Kidney (tissue), 13 donors: ENCODE measurements at regions not wholly inside any gene's neighbourhood (a gene's known extent, or its start where the extent isn't known, plus 50 kb on each side); places are given as distances from the start of the nearest gene placed in this dataset.
A peak's percentile ranks its signal among the peaks of the same experiment; 100 is the strongest.

Experiments used
- DNase-seq, 5 donors: peaks; one replicate each; pipeline ENCODE4 v3.0.0-alpha.2; 2013 to 2020
- FAIRE-seq: peaks from 2 replicates; lab custom pipeline; 2012; peaks lifted over from hg19 to GRCh38; lab: Jason Lieb, UNC
- H3K27ac ChIP-seq, 2 donors: one replicate each; pipeline ENCODE4 v1.7.0; 2013; ENCODE audit warnings: low read depth in 2 of 2, low read length in 2 of 2, inconsistent platforms in 1 of 2
- H3K27me3 ChIP-seq: one replicate; pipeline ENCODE4 v1.7.1; 2013; ENCODE audit warnings: low read length, inconsistent platforms; ENCODE audit not compliant: control insufficient read depth, insufficient read depth
- H3K36me3 ChIP-seq, 3 donors: one replicate each; pipeline versions ENCODE4 v1.7.0 to v1.7.1; 2013; ENCODE audit warnings: low read length in 3 of 3, control low read depth in 1 of 3, inconsistent platforms in 1 of 3; ENCODE audit not compliant: insufficient read depth in 3 of 3, control insufficient read depth in 2 of 3
- H3K4me1 ChIP-seq, 3 donors: one replicate each; pipeline versions ENCODE4 v1.7.0 to v1.7.1; 2013; ENCODE audit warnings: low read length in 3 of 3, inconsistent platforms in 1 of 3, low read depth in 1 of 3; ENCODE audit not compliant: control insufficient read depth in 2 of 3, insufficient read depth in 2 of 3
- H3K4me3 ChIP-seq, 3 donors: one replicate each; pipeline versions ENCODE4 v1.7.0 to v1.8.1; 2013; ENCODE audit warnings: low read length in 3 of 3, control low read depth in 1 of 3, inconsistent platforms in 1 of 3
- H3K9ac ChIP-seq, 3 donors: one replicate each; pipeline versions ENCODE4 v1.7.0 to v1.7.1; 2013; ENCODE audit warnings: low read length in 3 of 3, control low read depth in 1 of 3, inconsistent platforms in 1 of 3
- H3K9me3 ChIP-seq, 3 donors: one replicate each; pipeline versions ENCODE4 v1.7.0 to v1.7.1; 2013; ENCODE audit warnings: low read length in 3 of 3, control low read depth in 1 of 3, inconsistent platforms in 1 of 3; ENCODE audit not compliant: control insufficient read depth in 2 of 3, insufficient read depth in 1 of 3
- intact Hi-C: fragments of 100-400 bp; cut with DNase I; formaldehyde crosslinking; loops from one replicate; pipeline ENCODE4 v1.11.1; 2022
- TF ChIP-seq, protein P1 (sequence below): IDR thresholded peaks from 3 replicates; pipeline ENCODE4 v1.5.1; 2012; ENCODE audit warnings: mild to moderate bottlenecking, moderate library complexity, borderline replicate concordance; ENCODE audit not compliant: insufficient read depth; ENCODE audit errors: extremely low read depth
- donor health status: control.
- donor health status: control.
- donor health status: control.
- donor health status: control.
- donor health status: control.
- donor health status: DM: yes; HTN: yes; CAD: no.
- donor health status: Normal renal cell carcinoma (clear cell type).

DNA sequence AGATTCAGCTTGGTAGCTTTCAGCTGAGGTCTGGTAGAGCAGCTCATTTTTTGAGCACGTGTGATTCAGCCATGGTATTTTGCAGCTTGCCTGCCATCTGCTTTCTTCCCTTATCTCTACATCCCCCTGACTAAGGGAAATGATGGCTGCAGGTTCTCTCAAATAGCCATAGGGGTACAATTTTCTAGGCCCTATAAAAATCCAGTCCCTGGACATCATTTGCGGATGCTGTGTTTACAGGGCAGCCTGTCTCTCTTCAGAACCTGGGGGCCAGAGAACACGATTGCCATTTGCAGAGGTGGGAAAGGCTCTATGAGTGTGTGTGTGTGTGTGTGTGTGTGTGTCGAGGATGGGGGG, 442.7 kb upstream of the MEIS1 start:
- Histone ChIP-seq H3K27me3 (no peaks in the 10 kb centered on the region), H3K27ac (no peak overlapping the region), H3K36me3 (no peaks in the 10 kb centered on the region), H3K9me3 (no peaks in the 10 kb centered on the region), H3K9ac (no peak overlapping the region), H3K4me1 (no peaks in the 10 kb centered on the region), H3K4me3 (no peak overlapping the region)
- intact Hi-C loops, result no loop called here
- DNase-seq, result no peak
- FAIRE-seq, result no peak
- TF ChIP-seq, protein P1, sequence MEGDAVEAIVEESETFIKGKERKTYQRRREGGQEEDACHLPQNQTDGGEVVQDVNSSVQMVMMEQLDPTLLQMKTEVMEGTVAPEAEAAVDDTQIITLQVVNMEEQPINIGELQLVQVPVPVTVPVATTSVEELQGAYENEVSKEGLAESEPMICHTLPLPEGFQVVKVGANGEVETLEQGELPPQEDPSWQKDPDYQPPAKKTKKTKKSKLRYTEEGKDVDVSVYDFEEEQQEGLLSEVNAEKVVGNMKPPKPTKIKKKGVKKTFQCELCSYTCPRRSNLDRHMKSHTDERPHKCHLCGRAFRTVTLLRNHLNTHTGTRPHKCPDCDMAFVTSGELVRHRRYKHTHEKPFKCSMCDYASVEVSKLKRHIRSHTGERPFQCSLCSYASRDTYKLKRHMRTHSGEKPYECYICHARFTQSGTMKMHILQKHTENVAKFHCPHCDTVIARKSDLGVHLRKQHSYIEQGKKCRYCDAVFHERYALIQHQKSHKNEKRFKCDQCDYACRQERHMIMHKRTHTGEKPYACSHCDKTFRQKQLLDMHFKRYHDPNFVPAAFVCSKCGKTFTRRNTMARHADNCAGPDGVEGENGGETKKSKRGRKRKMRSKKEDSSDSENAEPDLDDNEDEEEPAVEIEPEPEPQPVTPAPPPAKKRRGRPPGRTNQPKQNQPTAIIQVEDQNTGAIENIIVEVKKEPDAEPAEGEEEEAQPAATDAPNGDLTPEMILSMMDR, result no peak

DNA sequence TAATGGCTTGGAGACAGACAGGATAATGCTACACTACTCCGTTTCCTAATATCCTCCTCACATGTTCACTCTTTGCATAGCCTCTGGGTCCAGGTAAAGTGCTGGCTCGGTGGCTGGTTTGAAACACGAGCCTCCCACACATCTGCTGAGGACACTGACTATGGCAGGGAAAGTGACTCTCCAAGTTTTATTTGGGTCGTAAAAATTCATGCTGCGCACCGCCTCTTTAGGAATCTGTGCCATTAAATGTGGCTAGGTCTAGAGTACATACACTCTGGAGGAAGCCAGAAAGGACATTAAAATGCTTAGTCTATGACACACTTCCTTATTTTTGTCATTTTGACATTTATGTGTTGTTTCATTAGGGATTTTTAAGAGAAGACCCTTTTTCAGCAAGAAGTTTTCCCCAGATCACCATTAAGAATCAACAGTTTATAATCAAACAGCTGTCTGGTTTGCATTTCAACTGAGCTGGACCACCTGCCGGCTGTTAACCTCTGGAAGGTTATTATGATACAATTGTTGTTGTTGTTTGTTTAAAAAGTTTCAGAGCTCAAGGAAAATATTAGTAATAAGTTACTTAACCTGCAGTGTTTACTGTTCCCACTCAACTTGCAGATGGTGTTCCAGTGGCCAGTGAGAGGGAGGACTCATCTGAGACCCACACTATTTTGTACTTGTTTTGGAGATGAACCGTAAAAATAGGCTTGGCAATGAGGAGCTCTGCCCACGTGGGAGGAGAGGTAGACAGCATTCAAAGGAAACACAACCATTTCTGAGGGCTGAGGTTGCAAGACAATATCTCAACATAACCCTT, 443.3 kb upstream of the MEIS1 start:
- intact Hi-C loops, result no loop called here
- H3K27ac ChIP-seq, result no peak overlapping the region
- no peaks in the 10 kb centered on the region for H3K9me3 ChIP-seq
- no peaks in the 10 kb centered on the region for H3K27me3 ChIP-seq
- TF ChIP-seq, protein P1, result no peak
- H3K4me3 ChIP-seq, result no peak overlapping the region
- no peak overlapping the region for H3K9ac ChIP-seq
- no peak for FAIRE-seq
- no peaks in the 10 kb centered on the region for H3K36me3 ChIP-seq
- DNase-seq, result peak in 4 of 5 donors; percentile 65 to 89 (median 81)
- no peaks in the 10 kb centered on the region for H3K4me1 ChIP-seq

DNA sequence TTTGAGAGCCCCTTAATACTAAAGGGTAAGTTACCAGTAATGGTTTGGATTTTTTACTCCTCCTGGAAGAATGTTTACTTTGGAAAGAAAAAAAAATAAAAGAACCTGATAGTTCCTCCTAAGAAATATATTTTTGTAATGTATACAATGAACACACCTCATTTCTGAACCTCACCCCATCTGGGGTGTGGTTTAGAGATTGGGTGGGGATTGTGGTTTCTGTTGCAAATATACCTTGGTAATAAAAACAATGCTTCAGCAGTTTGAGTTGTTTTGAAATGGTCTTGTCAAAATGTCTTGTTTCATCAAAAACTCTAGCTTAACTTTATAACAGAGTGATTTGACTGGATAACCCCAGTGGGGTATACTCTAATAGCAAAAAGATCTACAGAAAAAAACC, 448.9 kb upstream of the MEIS1 start:
- Histone ChIP-seq H3K4me1 (no peaks in the 10 kb centered on the region), H3K27me3 (no peaks in the 10 kb centered on the region), H3K9ac (no peak overlapping the region), H3K9me3 (no peaks in the 10 kb centered on the region), H3K4me3 (no peak overlapping the region), H3K27ac (no peak overlapping the region), H3K36me3 (no peaks in the 10 kb centered on the region)
- intact Hi-C loops, result no loop called here
- no peak for DNase-seq
- TF ChIP-seq, protein P1, result no peak
- no peak for FAIRE-seq
